OCI-LY1 (cell line): ENCODE measurements at regions not wholly inside any gene's neighbourhood (a gene's known extent, or its start where the extent isn't known, plus 50 kb on each side); places are given as distances from the start of the nearest gene placed in this dataset.

ENCODE experiments used
- CTCF ChIP-seq: fragments of 200-600 bp; sonication (generic), shearing (Covaris generic); IDR thresholded peaks from 2 replicates; pipeline ENCODE4 v1.5.1; 2017; ENCODE audit warnings: mild to moderate bottlenecking, antibody characterized with exemption, low read length, moderate library complexity, mixed read lengths
- EZH2 ChIP-seq: fragments of 200-600 bp; sonication (generic), shearing (Covaris generic); IDR thresholded peaks from 2 replicates; pipeline ENCODE4 v1.8.0; 2017; ENCODE audit warnings: borderline replicate concordance, mixed run types, mild to moderate bottlenecking, antibody characterized with exemption, low read length, moderate library complexity, mixed read lengths

GRCh38 chr1:102151242-102151641, 154.5 kb upstream of the OLFM3 start:
- no peak for TF ChIP-seq CTCF
- no peak for TF ChIP-seq EZH2
